ENCODE measurements at regions not wholly inside any gene's neighbourhood (a gene's known extent, or its start where the extent isn't known, plus 50 kb on each side); places are given as distances from the start of the nearest gene placed in this dataset.

DNA sequence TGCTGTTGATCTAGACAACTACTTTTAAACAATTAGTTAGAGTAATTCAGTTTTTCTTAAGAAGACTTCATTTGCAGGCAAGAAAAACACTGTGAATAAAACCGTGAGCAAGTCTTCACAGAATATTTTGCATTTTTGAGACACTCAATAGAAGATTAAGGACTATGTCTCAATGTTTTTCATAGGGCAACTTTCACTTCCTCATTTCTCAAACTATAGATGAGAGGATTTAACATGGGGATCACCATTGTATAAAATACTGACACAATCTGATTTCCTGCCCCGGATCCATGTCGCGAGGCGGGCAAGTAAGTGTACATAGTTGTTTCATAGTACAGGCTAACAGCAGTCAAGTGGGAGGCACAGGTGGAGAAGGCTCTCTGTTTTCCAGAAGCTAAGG, 108.8 kb upstream of the IGSF1 start:
- TF ChIP-seq REST (tag by site-specific recombination; IDR thresholded peaks at IDR 0.05) (no peak), ZNF184 (tag by site-specific recombination; IDR thresholded peaks at IDR 0.05) (no peak), CTCF (tag by site-specific recombination; IDR thresholded peaks at IDR 0.05) (no peak), ZNF155 (tag by site-specific recombination; IDR thresholded peaks at IDR 0.05) (no peak), ZNF311 (tag by site-specific recombination; IDR thresholded peaks at IDR 0.05; ENCODE audit: borderline replicate concordance) (no peak), ZNF274 (IDR thresholded peaks at IDR 0.05; ENCODE audit: low read length) (no peak), ZNF274 (tag by site-specific recombination; IDR thresholded peaks at IDR 0.05; ENCODE audit: borderline replicate concordance) (no peak), ZNF548 (tag by site-specific recombination; IDR thresholded peaks at IDR 0.05) (no peak), ZNF501 (tag by site-specific recombination; IDR thresholded peaks at IDR 0.05) (no peak), ZNF426 (tag by site-specific recombination; IDR thresholded peaks at IDR 0.05) (no peak)
- TF ChIP-seq, protein P1, sequence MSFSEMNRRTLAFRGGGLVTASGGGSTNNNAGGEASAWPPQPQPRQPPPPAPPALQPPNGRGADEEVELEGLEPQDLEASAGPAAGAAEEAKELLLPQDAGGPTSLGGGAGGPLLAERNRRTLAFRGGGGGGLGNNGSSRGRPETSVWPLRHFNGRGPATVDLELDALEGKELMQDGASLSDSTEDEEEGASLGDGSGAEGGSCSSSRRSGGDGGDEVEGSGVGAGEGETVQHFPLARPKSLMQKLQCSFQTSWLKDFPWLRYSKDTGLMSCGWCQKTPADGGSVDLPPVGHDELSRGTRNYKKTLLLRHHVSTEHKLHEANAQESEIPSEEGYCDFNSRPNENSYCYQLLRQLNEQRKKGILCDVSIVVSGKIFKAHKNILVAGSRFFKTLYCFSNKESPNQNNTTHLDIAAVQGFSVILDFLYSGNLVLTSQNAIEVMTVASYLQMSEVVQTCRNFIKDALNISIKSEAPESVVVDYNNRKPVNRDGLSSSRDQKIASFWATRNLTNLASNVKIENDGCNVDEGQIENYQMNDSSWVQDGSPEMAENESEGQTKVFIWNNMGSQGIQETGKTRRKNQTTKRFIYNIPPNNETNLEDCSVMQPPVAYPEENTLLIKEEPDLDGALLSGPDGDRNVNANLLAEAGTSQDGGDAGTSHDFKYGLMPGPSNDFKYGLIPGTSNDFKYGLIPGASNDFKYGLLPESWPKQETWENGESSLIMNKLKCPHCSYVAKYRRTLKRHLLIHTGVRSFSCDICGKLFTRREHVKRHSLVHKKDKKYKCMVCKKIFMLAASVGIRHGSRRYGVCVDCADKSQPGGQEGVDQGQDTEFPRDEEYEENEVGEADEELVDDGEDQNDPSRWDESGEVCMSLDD (tag by site-specific recombination; IDR thresholded peaks at IDR 0.05), result no peak
- TF ChIP-seq, protein P2, sequence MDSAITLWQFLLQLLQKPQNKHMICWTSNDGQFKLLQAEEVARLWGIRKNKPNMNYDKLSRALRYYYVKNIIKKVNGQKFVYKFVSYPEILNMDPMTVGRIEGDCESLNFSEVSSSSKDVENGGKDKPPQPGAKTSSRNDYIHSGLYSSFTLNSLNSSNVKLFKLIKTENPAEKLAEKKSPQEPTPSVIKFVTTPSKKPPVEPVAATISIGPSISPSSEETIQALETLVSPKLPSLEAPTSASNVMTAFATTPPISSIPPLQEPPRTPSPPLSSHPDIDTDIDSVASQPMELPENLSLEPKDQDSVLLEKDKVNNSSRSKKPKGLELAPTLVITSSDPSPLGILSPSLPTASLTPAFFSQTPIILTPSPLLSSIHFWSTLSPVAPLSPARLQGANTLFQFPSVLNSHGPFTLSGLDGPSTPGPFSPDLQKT (IDR thresholded peaks at IDR 0.05; ENCODE audit: borderline replicate concordance, low read depth, low read length), result no peak
